GM23248 (cell line): ENCODE measurements at regions not wholly inside any gene's neighbourhood (a gene's known extent, or its start where the extent isn't known, plus 50 kb on each side); places are given as distances from the start of the nearest gene placed in this dataset.

Source experiments
- EZH2 ChIP-seq: fragments of 200-600 bp; sonication (generic); IDR thresholded peaks from 2 replicates; pipeline ENCODE4 v1.6.1; 2018; ENCODE audit warnings: antibody characterized with exemption, mild to moderate bottlenecking; ENCODE audit not compliant: insufficient read depth, poor library complexity, severe bottlenecking
- EZH2phosphoT487 ChIP-seq: fragments of 200-600 bp; sonication (generic); IDR thresholded peaks from 2 replicates; pipeline ENCODE4 v1.6.1; 2018; ENCODE audit warnings: antibody characterized with exemption, moderate library complexity, mild to moderate bottlenecking, low read depth; ENCODE audit not compliant: insufficient read depth

GRCh38 chr2:15753811-15754702 lies 162.4 kb downstream of the DDX1 start:
- no peak for TF ChIP-seq EZH2phosphoT487
- TF ChIP-seq EZH2 = no peak
